ENCODE measurements at regions not wholly inside any gene's neighbourhood (a gene's known extent, or its start where the extent isn't known, plus 50 kb on each side); places are given as distances from the start of the nearest gene placed in this dataset.

DNA sequence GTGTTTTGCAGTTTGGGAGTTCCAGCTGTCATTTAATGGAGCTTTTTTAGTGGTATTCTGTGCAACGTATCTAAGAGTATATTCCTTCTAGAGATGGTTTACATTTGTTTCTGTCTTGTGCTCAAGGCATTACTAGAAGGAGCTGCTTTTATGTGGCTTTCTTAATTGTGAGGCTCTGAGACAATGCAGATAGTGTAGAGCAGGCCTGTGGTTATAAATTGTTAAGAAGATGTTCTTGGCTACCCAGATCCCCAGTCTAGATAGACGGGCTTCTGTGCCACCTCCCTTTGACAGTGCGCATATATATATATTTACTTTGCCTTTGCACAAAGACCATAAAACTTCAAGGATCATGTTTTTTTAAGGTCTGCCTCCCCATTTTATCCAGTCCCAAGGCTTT lies 160.8 kb upstream of the PODXL start:
- H3K79me2 ChIP-seq (ENCODE audit: control insufficient read depth, insufficient read depth, low read length), result no peaks in the 10 kb centered on the region
- DNase-seq (ENCODE audit: low read depth, low spot score), result no peak
- H3K27me3 ChIP-seq (ENCODE audit: control insufficient read depth in 2 of 2, insufficient read depth in 2 of 2, low read length in 2 of 2), result peaks cover 0 to 4% of the 10 kb centered on the region in 2 experiments
- TF ChIP-seq GATA2 (IDR thresholded peaks at IDR 0.05; ENCODE audit: insufficient read depth, insufficient read length, low read depth, low read length) (no peak), MYC (IDR thresholded peaks at IDR 0.05; ENCODE audit: low read depth, low read length) (no peak), EZH2 (IDR thresholded peaks at IDR 0.05; ENCODE audit: borderline replicate concordance, low read depth, low read length, severe bottlenecking) (no peak), FOS (IDR thresholded peaks at IDR 0.05; ENCODE audit: borderline replicate concordance, insufficient read depth, low read length) (no peak), POLR2A (IDR thresholded peaks at IDR 0.05; ENCODE audit: low read depth, low read length) (no peak), POLR2AphosphoS5 (IDR thresholded peaks at IDR 0.05; ENCODE audit: insufficient read depth, low read depth, low read length) (no peak), JUN (IDR thresholded peaks at IDR 0.05; ENCODE audit: borderline replicate concordance, insufficient read depth, insufficient read length, low read depth) (no peak)
- TF ChIP-seq, protein P1, sequence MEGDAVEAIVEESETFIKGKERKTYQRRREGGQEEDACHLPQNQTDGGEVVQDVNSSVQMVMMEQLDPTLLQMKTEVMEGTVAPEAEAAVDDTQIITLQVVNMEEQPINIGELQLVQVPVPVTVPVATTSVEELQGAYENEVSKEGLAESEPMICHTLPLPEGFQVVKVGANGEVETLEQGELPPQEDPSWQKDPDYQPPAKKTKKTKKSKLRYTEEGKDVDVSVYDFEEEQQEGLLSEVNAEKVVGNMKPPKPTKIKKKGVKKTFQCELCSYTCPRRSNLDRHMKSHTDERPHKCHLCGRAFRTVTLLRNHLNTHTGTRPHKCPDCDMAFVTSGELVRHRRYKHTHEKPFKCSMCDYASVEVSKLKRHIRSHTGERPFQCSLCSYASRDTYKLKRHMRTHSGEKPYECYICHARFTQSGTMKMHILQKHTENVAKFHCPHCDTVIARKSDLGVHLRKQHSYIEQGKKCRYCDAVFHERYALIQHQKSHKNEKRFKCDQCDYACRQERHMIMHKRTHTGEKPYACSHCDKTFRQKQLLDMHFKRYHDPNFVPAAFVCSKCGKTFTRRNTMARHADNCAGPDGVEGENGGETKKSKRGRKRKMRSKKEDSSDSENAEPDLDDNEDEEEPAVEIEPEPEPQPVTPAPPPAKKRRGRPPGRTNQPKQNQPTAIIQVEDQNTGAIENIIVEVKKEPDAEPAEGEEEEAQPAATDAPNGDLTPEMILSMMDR (IDR thresholded peaks at IDR 0.05; ENCODE audit: extremely low read depth in 1 of 2, insufficient read depth in 1 of 2, low read depth in 1 of 2, low read length in 2 of 2), result no peak
- TF ChIP-seq, protein P2, sequence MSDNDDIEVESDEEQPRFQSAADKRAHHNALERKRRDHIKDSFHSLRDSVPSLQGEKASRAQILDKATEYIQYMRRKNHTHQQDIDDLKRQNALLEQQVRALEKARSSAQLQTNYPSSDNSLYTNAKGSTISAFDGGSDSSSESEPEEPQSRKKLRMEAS (IDR thresholded peaks at IDR 0.05; ENCODE audit: insufficient read depth, insufficient read length), result no peak
- no peak overlapping the region for H3K9ac ChIP-seq (replicated peaks; ENCODE audit: extremely low read depth, insufficient read depth, low read length)
- intact Hi-C loops (cut with micrococcal nuclease), result no loop called here
- no peak overlapping the region for H3K4me3 ChIP-seq (replicated peaks in 1 of 3; ENCODE audit: insufficient read depth in 1 of 3, low read depth in 1 of 3, low read length in 3 of 3)
- dilution Hi-C loops (cut with MboI; ENCODE audit: extremely low pct_ligation_motif_present, low sequenced_read_pairs), result no loop called here
- no peak overlapping the region for H2AFZ ChIP-seq (ENCODE audit: low read depth, low read length)
- H3K9me1 ChIP-seq (replicated peaks; ENCODE audit: control insufficient read depth, extremely low read depth, insufficient read depth, low read length), result no peaks in the 10 kb centered on the region
- H3K9me3 ChIP-seq (replicated peaks; ENCODE audit: control insufficient read depth, insufficient read depth, low read length), result no peaks in the 10 kb centered on the region
- no peaks in the 10 kb centered on the region for H3K36me3 ChIP-seq (ENCODE audit: control insufficient read depth in 2 of 2, extremely low read depth in 1 of 2, insufficient read depth in 2 of 2, low read length in 2 of 2)
- no TSS peak for BruUV-seq (replicated peaks)
- H3K4me1 ChIP-seq (ENCODE audit: control insufficient read depth, extremely low read depth, insufficient read depth, low read length), result no peaks in the 10 kb centered on the region
- H3K27ac ChIP-seq (ENCODE audit: insufficient read depth, low read depth, low read length), result no peak overlapping the region
- H4K20me1 ChIP-seq (replicated peaks; ENCODE audit: control insufficient read depth, extremely low read depth, insufficient read depth, low read length), result no peaks in the 10 kb centered on the region
- FAIRE-seq, result no peak
- POLR2A ChIA-PET, result no interaction called here
- CTCF ChIA-PET, result interaction anchor here (0.7 kb wide), 1 partner anchor 117 kb away, joined by 4 read pairs; no protein-coding TSS in a partner anchor
- H3K4me2 ChIP-seq (ENCODE audit: insufficient read depth, low read length), result no peak overlapping the region
